Medulla oblongata (tissue), 1 donor: ENCODE measurements at regions not wholly inside any gene's neighbourhood (a gene's known extent, or its start where the extent isn't known, plus 50 kb on each side); places are given as distances from the start of the nearest gene placed in this dataset.

Experiments used
- DNase-seq: peaks from one replicate; pipeline ENCODE4 v3.0.0-alpha.2; 2015; ENCODE audit errors: extremely low spot score

DNA sequence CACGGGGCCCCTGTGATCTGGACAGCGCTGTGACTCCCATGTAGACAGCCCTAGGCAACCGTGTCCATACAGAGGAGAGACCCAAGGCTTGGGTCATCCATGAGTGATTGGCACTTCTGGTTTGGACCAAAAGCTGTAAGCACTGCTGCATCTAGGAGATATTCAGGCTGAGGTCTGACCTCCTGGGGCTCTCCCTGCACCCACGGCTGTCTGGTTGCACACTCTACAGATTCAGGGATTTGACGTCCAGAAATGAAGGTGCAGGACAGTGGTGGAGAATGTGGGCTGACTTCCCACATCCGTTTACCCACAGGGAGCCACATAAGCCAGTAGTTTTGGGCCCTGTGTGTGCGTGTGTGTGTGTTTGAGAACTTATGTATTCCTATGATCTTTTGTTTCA lies 76.2 kb upstream of the ARHGEF7 start:
- no peak for DNase-seq

DNA sequence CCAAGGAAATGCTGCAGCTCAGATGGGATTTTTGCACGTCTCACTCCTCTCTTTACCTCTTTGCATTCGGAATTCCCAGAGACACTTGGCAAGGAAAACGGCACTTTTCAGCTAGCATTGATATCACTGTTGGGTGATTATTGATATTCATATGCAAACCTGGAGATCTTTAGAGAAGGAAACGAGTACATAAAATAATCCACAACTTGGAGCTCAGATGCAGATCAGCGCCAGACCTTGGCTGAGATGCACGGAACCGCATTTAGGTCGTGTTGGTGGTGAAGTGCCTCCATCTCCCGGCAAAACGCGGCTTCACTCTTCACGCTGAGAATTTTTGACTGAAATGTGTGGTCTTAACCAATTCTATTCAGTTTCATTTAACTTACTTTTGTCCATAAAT lies 77.2 kb upstream of the ARHGEF7 start:
- no peak for DNase-seq

DNA sequence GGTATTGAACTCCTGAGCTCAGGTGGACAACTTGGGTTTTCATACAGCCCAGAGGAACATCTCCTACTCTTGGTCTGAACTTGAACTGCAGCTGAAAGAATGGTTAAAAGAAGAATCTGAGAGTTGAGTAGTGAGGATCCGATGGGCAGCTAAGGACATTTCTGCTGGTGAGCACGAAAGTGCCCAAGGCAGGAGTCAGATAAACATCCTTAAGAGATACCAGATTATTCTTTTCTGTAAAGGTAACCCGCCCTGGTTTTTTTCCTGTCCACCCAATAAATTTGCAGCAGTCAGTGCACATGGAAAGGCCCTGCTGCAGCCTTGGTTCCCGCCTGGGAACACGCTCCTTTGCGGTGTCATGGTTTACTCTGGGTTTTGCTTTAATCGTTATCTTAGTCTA lies 78.4 kb upstream of the ARHGEF7 start:
- no peak for DNase-seq

DNA sequence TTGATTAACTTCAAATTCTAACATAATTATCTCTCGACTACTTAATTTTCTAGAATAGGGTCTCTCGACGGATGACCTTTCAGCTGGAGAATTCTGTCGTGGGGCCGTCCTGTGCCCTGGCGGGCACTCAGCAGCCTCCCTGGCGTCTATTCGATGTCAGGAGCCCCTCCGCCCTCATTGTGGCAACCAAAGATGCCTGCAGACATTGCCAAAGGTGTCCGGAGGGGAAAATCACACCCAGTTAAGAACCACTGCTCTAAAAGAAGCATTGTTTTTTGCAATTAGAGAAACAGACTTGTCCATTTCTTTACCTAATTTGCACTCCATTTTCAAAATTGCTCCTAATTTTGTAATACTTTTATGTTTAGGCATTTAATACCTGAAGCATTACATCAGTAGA lies 79.2 kb upstream of the ARHGEF7 start:
- DNase-seq = no peak

DNA sequence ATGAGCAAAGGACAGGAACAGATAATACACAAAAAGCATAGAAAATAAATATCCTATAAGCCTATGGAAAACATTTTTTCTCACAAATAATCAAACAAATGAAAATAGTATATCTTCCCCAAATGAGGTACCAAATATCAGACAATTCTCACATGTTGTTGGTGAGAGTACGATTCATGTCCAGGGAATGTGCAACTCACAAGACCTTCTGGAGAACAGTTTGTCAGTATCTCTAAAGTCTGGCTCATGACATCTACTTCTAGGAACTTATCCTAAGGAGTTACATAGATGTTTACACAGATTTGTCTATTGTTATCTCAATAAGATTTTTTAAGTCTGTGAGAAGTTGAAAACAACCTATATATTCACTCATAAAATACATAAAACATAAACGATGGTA lies 80.3 kb upstream of the ARHGEF7 start:
- DNase-seq = no peak

DNA sequence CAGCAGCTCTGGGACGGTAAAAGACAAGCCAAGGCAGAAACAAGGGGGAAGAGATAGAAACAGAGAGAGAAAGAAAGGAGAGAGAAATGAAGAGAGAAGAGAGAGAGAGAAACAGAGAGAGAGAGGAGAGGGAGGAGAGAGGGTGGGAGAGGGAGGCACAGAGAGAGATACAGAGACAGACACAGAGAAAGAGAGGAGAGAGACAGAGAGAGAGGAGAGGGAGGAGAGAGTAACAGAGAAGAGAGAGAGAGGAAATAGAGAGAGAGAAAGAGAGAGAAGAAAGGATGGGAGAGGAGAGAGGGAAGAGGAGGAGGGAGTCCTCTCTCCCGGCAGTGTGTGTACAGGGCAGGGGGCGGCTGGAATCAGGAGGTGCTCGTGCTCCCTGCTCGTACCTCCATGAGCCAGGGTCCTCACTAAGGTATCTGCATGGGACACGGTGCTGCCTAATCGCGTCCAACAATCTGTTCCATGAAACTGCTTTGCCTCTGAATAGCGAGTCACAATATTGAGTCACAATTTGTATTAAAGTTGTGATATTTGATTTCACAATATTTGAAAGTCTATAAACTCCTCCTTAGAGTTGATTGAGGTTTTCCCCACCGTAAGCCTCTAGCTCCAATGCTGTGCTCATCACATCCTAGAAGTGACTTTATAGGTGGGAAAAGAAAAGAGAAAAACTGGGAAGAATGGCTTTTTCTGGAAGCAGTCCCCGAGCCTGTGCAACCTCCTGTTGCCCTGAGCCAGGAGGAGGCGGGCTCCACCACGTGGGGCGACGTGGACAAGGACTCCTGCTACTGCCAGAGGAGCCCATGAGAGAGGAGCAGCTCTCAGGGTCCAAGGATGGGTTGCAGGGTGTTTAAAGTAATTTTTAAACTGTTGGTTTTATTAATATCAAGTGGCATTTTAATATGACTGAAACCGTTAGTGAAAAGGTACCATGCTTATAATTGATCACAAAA lies 81.7 kb upstream of the ARHGEF7 start:
- DNase-seq = no peak

DNA sequence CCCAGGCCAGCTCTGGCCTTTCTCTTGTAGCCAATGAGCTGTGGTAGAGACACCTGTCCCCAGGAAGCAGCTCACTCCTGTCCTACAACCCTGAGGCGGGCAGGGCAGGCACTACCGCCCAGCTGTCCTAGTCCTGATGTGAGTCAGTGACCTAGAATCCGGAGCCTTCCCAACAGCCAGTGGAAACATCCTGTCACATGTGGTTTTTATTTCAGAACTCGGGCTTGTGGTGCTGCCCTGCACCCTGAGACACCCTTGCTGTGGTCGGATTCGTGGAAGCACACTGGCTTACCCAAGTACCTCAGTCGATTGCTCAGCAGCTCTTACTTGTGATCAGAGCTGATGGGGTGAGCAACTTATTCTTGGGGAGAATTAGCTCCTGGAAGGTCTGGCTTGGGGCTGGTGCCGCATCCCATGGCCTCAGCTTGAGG lies 83.6 kb upstream of the ARHGEF7 start:
- no peak for DNase-seq

DNA sequence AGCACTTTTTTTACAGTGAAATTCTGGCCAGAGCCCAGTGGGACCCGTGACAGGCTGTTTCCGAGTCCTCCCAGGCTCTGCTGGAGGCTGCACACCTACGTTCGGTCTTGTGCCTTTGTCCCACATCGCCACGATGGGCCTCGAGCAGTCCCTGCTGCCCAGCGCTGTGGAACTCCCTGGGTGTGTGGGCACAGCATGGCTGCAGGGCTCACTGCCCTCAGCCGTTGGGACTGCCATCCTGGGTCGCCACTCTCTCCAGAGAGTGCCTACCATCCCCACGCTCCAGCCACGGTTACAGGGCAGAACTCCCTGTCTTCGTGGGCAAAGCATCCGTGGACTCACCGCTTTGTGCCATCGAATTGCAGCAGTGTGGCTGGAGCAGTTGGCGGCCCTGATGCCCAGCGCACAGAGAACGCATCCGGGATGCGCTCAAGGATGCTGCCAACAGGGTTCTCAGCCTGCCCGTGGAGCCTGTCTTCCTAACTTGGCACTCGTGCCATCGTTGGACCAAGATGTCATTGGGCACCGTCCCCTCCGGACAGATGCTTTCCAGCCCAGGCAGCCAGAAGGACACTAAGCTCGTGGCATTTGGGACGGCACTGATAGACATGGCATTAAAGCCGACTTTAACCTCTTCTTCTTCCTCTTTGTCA lies 85.0 kb upstream of the ARHGEF7 start:
- DNase-seq = no peak

DNA sequence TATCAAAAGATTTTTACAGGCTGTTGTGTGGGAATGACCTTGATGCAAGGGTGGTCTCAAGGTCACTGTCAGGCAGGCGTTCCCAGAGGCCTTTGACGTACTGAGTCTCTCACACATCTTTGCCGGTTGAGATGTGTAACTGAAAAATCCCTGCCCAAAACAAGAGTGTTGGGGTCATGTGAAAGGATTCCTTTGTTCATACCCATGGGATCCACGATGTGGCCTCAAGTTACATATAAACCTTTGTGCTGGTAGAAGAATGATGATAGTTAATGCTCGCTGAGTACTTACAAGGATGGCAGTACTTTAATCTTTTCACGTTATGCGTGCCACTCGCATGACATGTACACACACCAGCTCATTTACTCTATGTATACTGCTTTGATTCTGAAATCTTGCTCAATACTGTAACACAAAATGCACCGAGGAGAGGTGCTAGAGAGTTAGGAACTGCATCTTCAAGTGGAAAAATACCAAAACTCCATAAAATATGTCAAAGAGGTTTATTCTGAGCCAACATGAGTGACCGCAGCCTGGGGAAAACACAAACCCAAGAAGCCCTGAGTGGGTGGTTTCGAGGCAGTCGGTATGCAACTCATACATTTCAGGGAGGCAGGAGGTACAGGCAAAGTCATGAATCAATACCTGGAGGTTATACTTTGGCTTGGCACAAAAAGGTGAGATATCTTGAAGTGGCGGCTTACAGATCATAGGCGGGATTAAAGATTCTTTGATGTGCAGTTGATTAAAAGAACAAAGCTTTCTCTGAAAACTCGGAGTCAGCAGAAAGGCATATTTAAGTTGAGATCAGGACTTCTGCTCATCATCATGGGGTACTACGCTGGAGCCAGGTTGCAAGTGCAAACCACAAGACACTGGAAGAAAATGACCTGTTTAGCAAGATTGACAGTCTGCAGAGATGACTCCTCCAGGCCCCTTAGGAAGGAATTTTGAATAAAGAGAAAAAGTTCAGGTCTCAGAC lies 87.4 kb upstream of the ARHGEF7 start:
- no peak for DNase-seq

DNA sequence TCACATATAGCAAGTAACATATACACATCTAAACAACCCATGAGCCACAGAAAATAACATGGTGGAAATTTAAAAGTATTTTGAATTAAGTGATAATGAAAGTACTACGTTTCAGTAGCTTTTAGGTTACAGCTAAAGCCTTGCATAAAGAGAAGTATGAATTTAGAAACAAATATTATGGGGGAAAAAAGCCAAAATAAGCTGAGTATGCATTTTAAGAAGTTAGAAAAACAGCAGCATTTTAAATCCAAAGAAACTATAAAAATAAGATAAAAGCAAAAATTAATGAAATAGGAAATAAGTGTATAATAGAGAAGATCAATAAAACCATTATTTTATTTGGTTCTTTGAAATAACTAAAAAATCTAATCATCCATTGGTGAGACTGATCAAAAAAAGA lies 89.8 kb upstream of the ARHGEF7 start:
- DNase-seq = no peak

DNA sequence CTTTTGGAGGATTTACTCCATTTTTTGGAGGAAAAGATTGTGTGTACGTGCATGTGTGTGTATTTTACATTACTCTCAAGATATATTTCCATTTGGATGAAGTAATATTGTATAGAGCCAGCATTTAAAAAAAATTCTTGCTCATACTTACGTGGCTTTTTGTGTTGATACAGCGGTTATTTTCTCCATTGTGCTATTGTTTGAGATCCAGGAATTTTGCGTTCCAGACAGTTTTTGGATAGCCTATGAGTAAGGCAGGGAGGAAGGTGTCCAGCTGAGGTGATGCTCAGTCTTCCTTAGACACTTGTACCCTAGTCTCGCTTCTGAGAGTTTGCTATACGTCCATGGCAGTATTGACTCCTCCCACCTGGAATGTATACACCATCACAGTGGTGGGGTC lies 92.2 kb upstream of the ARHGEF7 start:
- no peak for DNase-seq

DNA sequence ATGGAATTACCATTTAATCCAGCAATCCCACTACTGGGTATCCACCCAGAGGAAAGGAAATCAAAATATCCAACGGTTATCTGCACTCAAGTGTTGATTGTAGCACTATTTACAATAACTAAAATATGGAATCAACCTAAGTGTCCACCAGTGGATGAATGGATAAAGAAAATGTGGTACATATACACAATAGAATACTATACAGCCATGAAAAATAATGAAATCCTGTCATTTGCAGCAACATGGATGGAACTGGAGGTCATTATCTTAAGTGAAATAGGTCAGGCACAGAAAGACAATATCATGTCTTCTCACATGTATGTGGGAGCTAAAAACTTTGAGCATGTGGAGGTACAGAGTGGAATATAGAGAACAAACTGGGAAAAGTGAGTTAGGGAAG lies 92.9 kb upstream of the ARHGEF7 start:
- DNase-seq = no peak

DNA sequence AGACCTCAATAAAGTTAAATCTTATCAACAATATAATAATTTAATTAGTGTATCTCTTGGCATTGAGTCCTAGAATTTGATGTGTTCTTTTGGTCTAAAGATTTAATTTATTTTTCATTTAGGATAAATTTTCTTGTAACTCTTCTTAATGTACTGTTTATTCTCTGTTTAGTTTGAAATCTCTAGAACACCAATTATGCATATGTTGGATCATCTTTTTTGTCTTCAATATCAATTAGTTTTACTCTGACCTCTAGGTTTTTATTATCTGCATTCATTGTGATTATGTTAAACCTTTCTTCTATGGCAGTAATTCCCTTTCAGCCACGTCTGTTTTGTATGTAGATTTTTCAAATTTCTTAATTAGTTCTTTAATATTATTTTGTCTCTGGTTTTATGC lies 93.8 kb upstream of the ARHGEF7 start:
- no peak for DNase-seq

DNA sequence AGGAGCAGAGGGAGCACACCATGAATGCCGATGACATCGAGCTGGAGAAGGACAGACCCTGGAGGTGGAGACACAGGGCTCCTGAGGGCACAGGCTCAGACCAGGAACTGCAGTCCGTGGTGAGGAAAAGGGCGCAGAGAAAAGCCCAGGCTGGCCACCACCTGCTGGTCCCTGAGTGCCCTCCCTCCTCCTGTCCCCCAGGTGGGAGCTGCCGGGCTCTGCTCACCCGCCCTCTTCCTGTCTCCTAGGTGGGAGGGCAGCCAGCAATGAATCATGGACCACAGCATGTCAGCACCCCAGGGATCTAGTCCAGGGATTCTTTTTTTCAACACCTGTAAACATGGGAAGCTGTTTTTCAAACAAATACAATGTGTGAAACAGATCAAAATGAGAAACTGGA lies 94.6 kb upstream of the ARHGEF7 start:
- no peak for DNase-seq

DNA sequence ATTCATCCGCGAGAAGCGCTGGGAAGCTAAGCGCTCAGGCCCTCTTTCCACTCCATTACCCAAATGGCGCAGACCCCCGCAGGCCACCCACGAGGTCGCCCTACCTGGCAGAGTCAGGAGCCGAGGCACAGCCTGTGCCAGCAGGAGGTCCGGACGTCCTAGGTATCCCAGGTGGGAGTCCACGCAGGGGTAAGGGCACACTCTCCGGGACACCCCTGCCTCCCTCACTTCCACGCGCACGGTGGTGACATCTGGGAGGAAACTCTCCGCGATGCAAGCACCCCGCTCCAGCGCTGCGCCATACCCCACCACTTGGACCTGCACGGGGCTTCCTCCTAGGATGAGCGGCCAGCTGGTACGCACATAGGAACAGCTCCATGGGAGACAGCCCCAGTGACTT lies 95.1 kb upstream of the ARHGEF7 start:
- no peak for DNase-seq

DNA sequence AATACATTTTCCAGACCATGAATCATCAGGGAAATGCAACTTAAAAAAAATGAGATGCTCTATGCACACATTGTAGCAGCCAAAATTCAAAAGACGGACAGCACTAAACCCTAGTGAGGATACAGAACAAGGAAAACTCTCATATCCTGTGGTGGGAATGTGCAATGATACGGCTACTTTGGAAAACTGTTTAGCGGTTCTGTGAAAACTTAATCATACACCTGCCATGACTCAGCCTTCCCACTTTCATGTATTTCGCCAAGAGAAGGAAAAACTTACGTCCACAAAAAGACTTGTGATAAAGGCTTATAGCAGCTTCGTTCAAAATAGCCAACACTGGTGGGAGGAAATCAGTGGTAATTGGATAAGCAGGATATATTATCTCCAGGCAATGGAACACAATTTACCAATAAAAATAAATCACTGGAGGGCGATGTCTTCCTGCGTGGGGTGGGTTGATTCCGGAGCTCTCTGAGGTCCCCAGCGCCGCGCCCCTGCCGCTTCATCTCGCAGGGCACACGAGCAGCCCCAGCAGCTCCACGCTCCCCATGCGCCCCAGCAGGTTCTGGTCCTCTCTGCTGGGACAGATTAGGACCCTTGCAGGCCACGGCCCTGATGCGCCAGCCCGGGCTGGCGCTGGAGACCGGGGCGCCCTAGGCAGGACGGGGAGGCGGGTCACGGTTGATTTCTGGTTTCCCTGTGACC lies 97.2 kb upstream of the ARHGEF7 start:
- DNase-seq = no peak

DNA sequence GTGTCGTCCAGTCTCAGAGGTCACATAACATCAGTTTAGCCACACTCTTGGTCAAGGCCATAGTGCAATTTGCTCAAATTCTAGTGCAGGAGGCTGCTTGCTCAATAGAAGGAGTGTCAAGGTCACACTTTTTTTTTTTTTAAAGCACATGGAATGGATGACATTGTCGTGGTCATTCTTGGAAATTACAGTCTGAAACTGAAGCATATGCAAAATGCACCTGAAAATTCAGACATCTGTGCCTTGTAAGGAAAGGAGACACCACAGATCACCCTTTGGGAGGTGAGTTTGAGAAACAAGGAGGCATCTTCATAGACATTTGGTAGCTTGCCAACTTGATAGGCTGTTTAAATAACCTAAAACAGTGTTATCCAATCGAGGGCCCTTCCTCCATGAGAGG lies 98.3 kb upstream of the ANKRD10 start:
- no peak for DNase-seq

DNA sequence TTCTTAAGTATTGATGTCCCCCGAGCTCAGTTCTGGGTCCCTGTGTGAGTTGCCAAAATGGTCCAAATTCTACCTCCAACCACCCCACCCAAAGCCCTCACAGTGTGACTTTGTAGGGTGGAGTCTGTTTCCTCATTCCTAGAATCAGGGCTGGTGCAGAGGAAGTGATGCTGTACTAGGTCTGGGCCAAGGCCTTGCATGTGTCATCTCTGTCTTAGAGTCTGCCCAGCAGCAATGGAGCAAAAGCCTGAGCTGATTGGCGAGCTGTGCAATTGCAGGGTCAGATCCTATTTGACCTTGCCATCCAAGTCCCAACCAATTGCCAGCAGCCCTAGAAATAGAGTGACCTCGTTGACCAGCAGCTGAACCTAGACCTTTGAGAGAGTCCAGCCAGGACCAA lies 97.0 kb upstream of the ANKRD10 start:
- DNase-seq = no peak

DNA sequence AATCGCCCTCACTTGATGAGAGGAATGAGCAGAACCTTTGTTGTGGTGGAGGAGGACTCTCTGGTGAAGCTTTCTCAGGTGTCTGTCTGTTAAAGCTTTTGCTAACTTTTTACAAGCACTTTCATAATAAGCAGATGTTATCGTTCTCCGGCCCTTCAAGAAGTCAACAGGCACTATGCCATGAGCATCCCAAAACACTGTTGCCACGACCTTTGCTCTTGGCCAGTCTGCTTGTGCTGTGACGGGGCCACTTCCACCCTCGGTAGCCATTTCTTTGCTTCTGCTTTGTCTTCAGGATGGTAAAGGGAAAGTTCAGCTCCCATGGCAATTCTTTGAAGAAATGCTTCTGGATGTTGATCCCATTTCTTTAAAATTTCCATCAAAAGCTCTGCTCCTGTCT lies 93.5 kb upstream of the ANKRD10 start:
- no peak for DNase-seq

DNA sequence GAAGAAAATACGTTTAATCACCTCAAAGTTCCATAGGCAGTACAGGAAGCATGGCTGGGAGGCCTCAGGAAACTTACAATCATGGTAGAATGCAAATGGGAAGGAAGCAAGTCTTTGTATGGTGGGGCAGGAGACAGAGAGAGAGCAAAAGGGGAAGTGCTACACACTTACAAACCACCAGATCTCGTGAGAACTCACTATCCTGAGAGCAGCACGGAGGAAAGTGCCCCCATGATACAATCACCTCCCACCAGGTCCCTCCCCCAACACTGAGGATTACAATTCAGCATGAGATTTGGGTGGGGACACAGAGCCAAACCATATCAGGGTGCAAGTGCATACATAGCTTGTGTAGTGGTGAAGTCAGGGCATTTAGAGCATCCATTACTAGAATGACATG lies 92.3 kb upstream of the ANKRD10 start:
- DNase-seq = no peak

DNA sequence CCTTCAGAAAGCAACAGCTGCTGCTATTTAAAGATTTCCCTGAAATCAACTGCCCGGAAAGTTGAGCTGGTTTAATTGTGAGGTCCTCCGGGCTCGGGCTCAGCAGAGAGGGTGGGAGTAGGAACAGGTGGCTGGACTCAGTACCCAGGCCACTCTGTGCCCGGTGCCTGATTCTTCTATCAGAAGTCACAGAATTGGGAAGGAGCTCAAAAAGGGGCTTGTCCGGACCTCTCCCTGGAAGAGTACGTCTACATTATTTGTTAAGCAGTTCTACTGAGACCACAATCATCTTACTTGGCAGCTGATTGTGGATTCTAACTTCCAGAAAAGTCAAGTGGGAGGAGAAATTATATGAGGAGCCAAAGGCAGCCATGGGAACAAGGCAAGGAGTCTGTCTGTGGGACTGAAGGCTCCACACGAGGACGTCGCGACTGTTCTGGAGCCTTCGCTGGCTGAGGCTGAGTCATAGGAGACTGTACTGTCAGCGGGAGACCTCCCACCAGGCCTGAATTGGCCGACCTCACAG lies 91.7 kb upstream of the ANKRD10 start:
- DNase-seq = peak; percentile 69
